CD4-positive, alpha-beta T cell (primary cell): ENCODE measurements at regions not wholly inside any gene's neighbourhood (a gene's known extent, or its start where the extent isn't known, plus 50 kb on each side); places are given as distances from the start of the nearest gene placed in this dataset.

Experiments used
- ATAC-seq: fragments of 200-7000 bp; cut with Tn5 transposase; one replicate; pipeline ENCODE4 v1.10.0; 2022; ENCODE audit warnings: mild to moderate bottlenecking; ENCODE audit not compliant: poor library complexity
- CTCF ChIA-PET: fragments of 350-600 bp; sonication (Branson Sonifier 250); formaldehyde crosslinking; loops from one replicate; lab custom pipeline; 2021; ENCODE audit warnings: antibody characterized with exemption, inconsistent platforms; lab: Charles Lee
- POLR2A ChIA-PET: fragments of 350-600 bp; sonication (Branson Sonifier 250); formaldehyde crosslinking; loops from one replicate; lab custom pipeline; 2021; ENCODE audit warnings: antibody characterized with exemption, inconsistent platforms; lab: Charles Lee
- DNase-seq, 14 experiments: peaks; one replicate each; pipeline ENCODE4 v3.0.0-alpha.2; 2013 to 2020; ENCODE audit warnings: mixed read lengths in 2 of 14
- H3K27ac ChIP-seq, 2 donors: one replicate each; pipeline versions ENCODE4 v1.5.1 to v1.7.0; 2013; ENCODE audit warnings: low read length in 2 of 2, low read depth in 1 of 2, mild to moderate bottlenecking in 1 of 2
- H3K27me3 ChIP-seq, 2 experiments: 1 replicate in 1 of 2; 2 replicates in 1 of 2; pipeline versions ENCODE4 v1.6.1 to v1.7.0; 2013; ENCODE audit warnings: low read length in 2 of 2, control low read depth in 1 of 2, mild to moderate bottlenecking in 1 of 2, moderate library complexity in 1 of 2; ENCODE audit not compliant: insufficient read depth in 2 of 2, control insufficient read depth in 1 of 2
- H3K36me3 ChIP-seq: one replicate; pipeline ENCODE4 v1.6.1; 2013; ENCODE audit warnings: low read length, control low read depth; ENCODE audit not compliant: insufficient read depth
- H3K4me1 ChIP-seq: one replicate; pipeline ENCODE4 v1.6.1; 2013; ENCODE audit warnings: low read length, control low read depth; ENCODE audit not compliant: insufficient read depth
- H3K4me3 ChIP-seq: one replicate; pipeline ENCODE4 v1.5.1; 2013; ENCODE audit warnings: mild to moderate bottlenecking, low read length, moderate library complexity
- H3K9me3 ChIP-seq, 2 experiments: 1 replicate in 1 of 2; 2 replicates in 1 of 2; pipeline versions ENCODE4 v1.6.1 to v1.7.0; 2013; ENCODE audit warnings: low read length in 2 of 2, mild to moderate bottlenecking in 2 of 2, control low read depth in 1 of 2, moderate library complexity in 1 of 2; ENCODE audit not compliant: control insufficient read depth in 1 of 2, insufficient read depth in 1 of 2
- H3K27ac Mint-ChIP-seq: one replicate; pipeline ENCODE4 v1.8.0; 2020; ENCODE audit warnings: mixed read lengths
- H3K27me3 Mint-ChIP-seq: one replicate; pipeline ENCODE4 v1.8.0; 2021; ENCODE audit warnings: mixed read lengths
- H3K36me3 Mint-ChIP-seq: one replicate; pipeline ENCODE4 v1.8.0; 2021; ENCODE audit warnings: low read depth, mixed read lengths
- H3K4me1 Mint-ChIP-seq: one replicate; pipeline ENCODE4 v1.8.0; 2021; ENCODE audit warnings: low read depth, mixed read lengths
- H3K4me3 Mint-ChIP-seq: one replicate; pipeline ENCODE4 v1.8.0; 2020; ENCODE audit warnings: mild to moderate bottlenecking, mixed read lengths
- H3K9me3 Mint-ChIP-seq: one replicate; pipeline ENCODE4 v1.8.0; 2020; ENCODE audit warnings: mixed read lengths
- CTCF ChIP-seq: fragments of 200-600 bp; IDR thresholded peaks from one replicate; pipeline ENCODE4 v1.8.0; 2022; ENCODE audit warnings: antibody characterized with exemption, mild to moderate bottlenecking
- intact Hi-C, 2 experiments: fragments of 100-400 bp; cut with DNase I in 1 of 2; cut with micrococcal nuclease in 1 of 2; formaldehyde crosslinking; loops; one replicate each; pipeline versions ENCODE4 v1.15.1 to v1.9.0; 2023 to 2025; cut with DNase I, micrococcal nuclease

- Mint-ChIP-seq H3K36me3 (no peaks in the 10 kb centered on the region), H3K27me3 (peaks cover 49% of the 10 kb centered on the region), H3K4me1 (no peaks in the 10 kb centered on the region), H3K4me3 (no peak overlapping the region), H3K27ac (no peak overlapping the region), H3K9me3 (no peaks in the 10 kb centered on the region)
- no peak for TF ChIP-seq CTCF
- Histone ChIP-seq H3K4me3 (no peak overlapping the region), H3K4me1 (no peaks in the 10 kb centered on the region), H3K27ac (no peak overlapping the region), H3K36me3 (no peaks in the 10 kb centered on the region), H3K9me3 (no peaks in the 10 kb centered on the region), H3K27me3 (peaks cover 5 to 6% of the 10 kb centered on the region in 2 experiments)
- CTCF ChIA-PET = no interaction called here
- DNase-seq (peak in 1 of 14 experiments; percentile 8), ATAC-seq (no peak)
- intact Hi-C loops = no loop called here
- POLR2A ChIA-PET = no interaction called here
Measured at GRCh38 chr12:112606611-112607365, 184.8 kb upstream of the RPH3A start.

GRCh38 chr12:112607427-112607826 is 184.1 kb upstream of the RPH3A start:
- POLR2A ChIA-PET = no interaction called here
- no peak overlapping the region for H3K4me3 ChIP-seq
- no peaks in the 10 kb centered on the region for H3K9me3 ChIP-seq
- no peak overlapping the region for H3K4me3 Mint-ChIP-seq
- H3K36me3 Mint-ChIP-seq = no peaks in the 10 kb centered on the region
- DNase-seq (no peak), ATAC-seq (no peak)
- H3K4me1 Mint-ChIP-seq = no peaks in the 10 kb centered on the region
- peaks cover 49% of the 10 kb centered on the region for H3K27me3 Mint-ChIP-seq
- peaks cover 0 to 6% of the 10 kb centered on the region in 2 experiments for H3K27me3 ChIP-seq
- H3K4me1 ChIP-seq = no peaks in the 10 kb centered on the region
- H3K9me3 Mint-ChIP-seq = no peaks in the 10 kb centered on the region
- CTCF ChIA-PET = no interaction called here
- TF ChIP-seq CTCF = no peak
- H3K36me3 ChIP-seq = no peaks in the 10 kb centered on the region
- no peak overlapping the region for H3K27ac ChIP-seq
- no peak overlapping the region for H3K27ac Mint-ChIP-seq
- intact Hi-C loops = no loop called here

DNA sequence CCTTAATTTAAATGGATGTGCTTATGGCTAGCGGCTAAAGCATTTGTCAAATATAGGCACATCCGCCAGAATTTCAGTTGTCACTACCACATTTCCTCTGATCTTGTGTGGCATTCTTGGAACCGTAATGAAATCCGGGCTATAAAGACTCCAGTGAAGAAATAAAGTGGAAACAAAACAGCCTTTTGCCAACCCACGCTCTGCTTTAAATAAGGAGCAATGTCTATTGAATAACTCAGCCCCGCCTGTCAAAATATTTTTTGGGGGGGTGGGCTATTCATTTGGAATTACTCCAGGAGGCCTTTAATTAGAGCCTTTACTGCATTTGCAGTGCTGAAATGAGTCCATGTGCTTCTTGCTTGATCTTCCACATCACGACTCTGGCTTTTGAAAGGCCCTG is 179.6 kb upstream of the RPH3A start:
- CTCF ChIA-PET = no interaction called here
- POLR2A ChIA-PET = no interaction called here

More for the DNA sequence above, 179.6 kb upstream of the RPH3A start:
- TF ChIP-seq CTCF = no peak
- peaks cover 3% of the 10 kb centered on the region in 2 experiments for H3K9me3 ChIP-seq
- no peak overlapping the region for H3K27ac Mint-ChIP-seq
- no peaks in the 10 kb centered on the region for H3K9me3 Mint-ChIP-seq
- H3K27me3 Mint-ChIP-seq = peaks cover 47% of the 10 kb centered on the region
- H3K27ac ChIP-seq = no peak overlapping the region
- H3K27me3 ChIP-seq = peaks cover 3 to 18% of the 10 kb centered on the region in 2 experiments
- H3K4me3 ChIP-seq = no peak overlapping the region
- no peaks in the 10 kb centered on the region for H3K4me1 ChIP-seq
- H3K36me3 Mint-ChIP-seq = no peaks in the 10 kb centered on the region
- intact Hi-C loops = no loop called here
- no peak overlapping the region for H3K4me3 Mint-ChIP-seq
- H3K4me1 Mint-ChIP-seq = no peaks in the 10 kb centered on the region
- DNase-seq (no peak), ATAC-seq (no peak)
- H3K36me3 ChIP-seq = no peaks in the 10 kb centered on the region
